GM06990 (cell line): ENCODE measurements at regions not wholly inside any gene's neighbourhood (a gene's known extent, or its start where the extent isn't known, plus 50 kb on each side); places are given as distances from the start of the nearest gene placed in this dataset.
"Not testable (repeated sequence)": the region's sequence is repeated elsewhere in the genome, so short reads cannot be mapped to it uniquely, and the experiment has no call there.

Experiments
- DNase-seq: peaks from one replicate; pipeline ENCODE4 v3.0.0-alpha.2; 2011; ENCODE audit not compliant: insufficient read length; ENCODE audit errors: extremely low read depth
- H3K27me3 ChIP-seq: replicated peaks from 2 replicates; pipeline ENCODE4 v1.6.0; 2011; ENCODE audit warnings: low read length; ENCODE audit not compliant: control insufficient read depth, insufficient read depth
- H3K36me3 ChIP-seq: 2 replicates; pipeline ENCODE4 v1.5.1; 2011; ENCODE audit warnings: low read length; ENCODE audit not compliant: control insufficient read depth, insufficient read depth
- H3K4me3 ChIP-seq: replicated peaks from 2 replicates; pipeline ENCODE4 v1.5.1; 2011; ENCODE audit warnings: low read depth, mild to moderate bottlenecking, control low read depth, low read length
- CTCF ChIP-seq: IDR thresholded peaks from 2 replicates; pipeline ENCODE4 v1.5.1; 2011; ENCODE audit warnings: low read length, control low read depth, mild to moderate bottlenecking, inconsistent platforms; ENCODE audit not compliant: insufficient read depth, poor library complexity, severe bottlenecking

DNA sequence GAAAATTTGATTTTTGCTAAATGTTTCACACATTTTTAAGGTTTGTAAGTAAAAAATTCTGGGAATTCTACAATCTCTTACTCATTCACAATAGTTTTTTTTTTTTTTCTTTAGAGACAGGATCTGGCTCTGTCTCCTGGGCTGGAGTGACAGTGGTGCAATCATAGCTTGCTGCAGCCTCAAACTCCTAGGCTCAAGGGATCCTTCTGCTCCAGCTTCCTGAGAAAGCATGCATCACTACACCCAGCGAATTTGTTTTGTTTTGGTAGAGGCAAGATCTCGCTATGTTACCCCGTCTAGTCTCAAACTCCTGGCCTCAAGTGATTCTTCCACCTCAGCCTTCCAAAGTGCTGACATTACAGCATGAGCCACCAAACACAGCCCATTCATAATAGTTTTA lies 232.8 kb downstream of the GJA1 start:
- H3K27me3 ChIP-seq, result no peaks in the 10 kb centered on the region
- DNase-seq, result no peak
- TF ChIP-seq CTCF, result no peak
- H3K4me3 ChIP-seq, result no peak overlapping the region
- no peaks in the 10 kb centered on the region for H3K36me3 ChIP-seq

DNA sequence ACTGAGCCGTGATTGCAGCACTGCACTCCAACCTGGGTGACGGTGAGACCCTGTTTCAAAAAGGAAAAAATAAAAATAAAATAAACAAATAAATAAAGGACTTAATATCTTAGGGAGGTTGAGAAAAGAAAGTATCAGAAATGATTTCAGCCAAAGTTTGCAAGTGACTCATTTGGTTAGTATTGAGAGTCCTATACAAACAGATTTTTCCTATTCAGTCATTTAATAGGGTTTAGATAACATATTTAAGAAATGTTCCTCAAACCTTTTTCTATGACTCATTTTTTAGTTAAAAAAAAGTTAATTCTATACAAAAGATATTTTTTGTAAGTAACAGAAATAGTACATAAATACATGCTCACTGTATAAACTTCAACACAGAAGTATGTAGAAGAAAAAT lies 235.1 kb downstream of the GJA1 start:
- no peak for DNase-seq
- no peak for TF ChIP-seq CTCF
- no peaks in the 10 kb centered on the region for H3K36me3 ChIP-seq
- no peak overlapping the region for H3K4me3 ChIP-seq
- no peaks in the 10 kb centered on the region for H3K27me3 ChIP-seq

GRCh38 chr6:121677571-121677970 lies 242.1 kb downstream of the GJA1 start:
- no peaks in the 10 kb centered on the region for H3K36me3 ChIP-seq
- H3K27me3 ChIP-seq, result no peaks in the 10 kb centered on the region
- no peak overlapping the region for H3K4me3 ChIP-seq
- no peak for TF ChIP-seq CTCF
- no peak for DNase-seq

GRCh38 chr6:121678245-121678644 lies 242.8 kb downstream of the GJA1 start:
- no peak for DNase-seq
- H3K4me3 ChIP-seq, result no peak overlapping the region
- TF ChIP-seq CTCF, result no peak
- H3K36me3 ChIP-seq, result no peaks in the 10 kb centered on the region
- no peaks in the 10 kb centered on the region for H3K27me3 ChIP-seq

DNA sequence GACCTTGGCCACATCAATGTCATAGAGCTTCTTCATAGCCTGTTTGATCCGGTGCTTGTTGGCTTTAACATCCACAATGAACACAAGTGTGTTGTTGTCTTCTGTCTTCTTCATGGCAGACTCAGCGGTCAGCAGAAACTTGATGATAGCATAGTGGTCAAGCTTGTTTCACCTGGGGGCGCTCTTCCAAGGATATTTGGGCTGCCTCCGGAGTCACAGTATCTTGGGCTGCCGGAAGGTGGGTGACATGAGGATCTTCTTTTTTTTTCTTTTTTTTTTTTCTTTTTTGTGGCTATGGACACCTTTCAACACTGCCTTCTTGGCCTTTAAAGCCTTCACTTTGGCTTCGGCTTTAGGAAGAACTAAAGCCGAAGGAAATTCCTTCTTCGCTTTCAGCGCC lies 244.6 kb downstream of the GJA1 start:
- H3K4me3 ChIP-seq, result no peak overlapping the region
- H3K36me3 ChIP-seq, result no peaks in the 10 kb centered on the region
- DNase-seq, result no peak
- no peak for TF ChIP-seq CTCF
- H3K27me3 ChIP-seq, result no peaks in the 10 kb centered on the region

DNA sequence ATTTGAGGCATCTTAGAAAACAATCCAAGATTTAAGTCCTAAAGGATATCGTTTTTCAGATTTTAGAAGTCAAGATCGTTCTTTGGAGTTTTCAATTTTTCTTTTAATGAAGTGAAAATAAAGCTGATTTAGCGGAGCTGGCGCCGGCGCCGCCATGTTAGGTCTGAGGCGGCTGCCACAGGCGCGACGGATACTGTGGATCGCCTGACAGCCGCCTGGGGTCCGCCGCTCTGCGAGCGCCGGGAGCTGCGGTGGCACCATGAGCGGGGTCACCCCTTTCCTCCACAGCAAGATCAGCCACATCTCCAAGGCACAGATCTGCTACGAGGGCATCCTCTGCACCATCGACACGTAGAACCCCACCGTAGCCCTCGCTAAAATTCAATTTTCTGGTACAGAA lies 247.2 kb downstream of the GJA1 start:
- Histone ChIP-seq H3K27me3 (no peaks in the 10 kb centered on the region), H3K36me3 (no peaks in the 10 kb centered on the region), H3K4me3 (no peak overlapping the region)
- TF ChIP-seq CTCF, result no peak
- DNase-seq, result no peak

DNA sequence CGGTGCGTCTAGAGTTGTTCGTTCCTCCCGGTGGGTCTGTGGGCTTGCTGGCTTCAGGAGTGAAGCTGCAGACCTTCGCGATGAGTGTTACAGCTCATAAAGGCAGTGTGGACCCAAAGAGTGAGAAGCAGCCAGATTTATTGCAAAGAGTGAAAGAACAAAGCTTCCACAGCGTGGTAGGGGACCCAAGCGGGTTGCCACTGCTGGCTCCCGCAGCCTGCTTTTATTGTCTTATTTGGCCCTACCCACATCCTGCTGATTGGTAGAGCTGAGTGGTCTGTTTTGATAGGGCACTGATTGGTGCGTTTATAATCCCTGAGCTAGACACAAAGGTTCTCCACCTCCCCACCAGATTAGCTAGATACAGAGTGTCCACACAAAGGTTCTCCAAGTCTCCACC lies 250.4 kb downstream of the GJA1 start:
- H3K27me3 ChIP-seq, H3K36me3 ChIP-seq, H3K4me3 ChIP-seq, DNase-seq: not testable (repeated sequence)
